ENCODE measurements at regions not wholly inside any gene's neighbourhood (a gene's known extent, or its start where the extent isn't known, plus 50 kb on each side); places are given as distances from the start of the nearest gene placed in this dataset.

DNA sequence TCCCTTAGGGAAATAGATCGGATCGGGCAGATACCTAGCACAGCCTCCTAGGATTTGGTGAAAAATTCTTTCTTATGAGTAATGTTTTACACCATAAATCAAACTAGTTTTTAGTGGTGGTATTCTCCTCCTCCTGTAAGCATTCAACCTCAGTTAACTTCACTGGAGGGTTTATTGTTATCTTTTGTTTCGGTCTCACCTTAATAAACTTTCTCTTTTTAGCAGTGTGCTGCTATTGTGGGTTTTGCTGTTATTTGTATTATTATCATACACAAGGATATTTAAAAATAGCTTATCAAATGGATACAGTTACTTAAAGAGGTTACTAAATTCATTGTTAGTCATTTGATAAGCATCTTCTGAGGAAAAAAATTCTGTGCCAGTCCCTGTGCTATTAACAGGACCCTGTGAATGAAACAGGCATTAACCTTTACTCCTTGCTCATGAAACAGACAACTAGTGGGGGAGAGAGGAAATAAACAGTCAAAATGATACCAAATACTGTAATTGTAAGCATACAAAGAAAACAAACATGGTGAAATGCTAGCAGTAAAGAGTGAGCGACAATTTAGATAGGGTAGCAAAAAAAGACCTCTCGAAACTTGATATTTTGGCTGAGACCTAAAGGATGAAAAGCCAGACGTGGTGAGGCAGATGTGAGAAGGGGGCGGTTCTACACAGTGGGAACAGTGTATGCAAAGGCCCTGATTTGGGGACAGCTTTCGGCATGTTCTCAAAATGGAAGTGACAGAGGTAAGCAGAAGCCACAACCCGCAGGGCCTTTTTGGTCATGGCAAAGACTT lies 178.7 kb upstream of the SOX5 start:
- no peak for ATAC-seq
- H3K36me3 Mint-ChIP-seq, result no peaks in the 10 kb centered on the region
- no peaks in the 10 kb centered on the region for H3K27me3 Mint-ChIP-seq
- H3K4me1 Mint-ChIP-seq (ENCODE audit: low read depth in 2 of 2), result no peaks in the 10 kb centered on the region
- no peak for DNase-seq (ENCODE audit: low spot score)
- H3K4me3 Mint-ChIP-seq, result no peak overlapping the region
- peaks cover 11% of the 10 kb centered on the region for H3K9me3 Mint-ChIP-seq
- no peak overlapping the region for H3K27ac Mint-ChIP-seq

DNA sequence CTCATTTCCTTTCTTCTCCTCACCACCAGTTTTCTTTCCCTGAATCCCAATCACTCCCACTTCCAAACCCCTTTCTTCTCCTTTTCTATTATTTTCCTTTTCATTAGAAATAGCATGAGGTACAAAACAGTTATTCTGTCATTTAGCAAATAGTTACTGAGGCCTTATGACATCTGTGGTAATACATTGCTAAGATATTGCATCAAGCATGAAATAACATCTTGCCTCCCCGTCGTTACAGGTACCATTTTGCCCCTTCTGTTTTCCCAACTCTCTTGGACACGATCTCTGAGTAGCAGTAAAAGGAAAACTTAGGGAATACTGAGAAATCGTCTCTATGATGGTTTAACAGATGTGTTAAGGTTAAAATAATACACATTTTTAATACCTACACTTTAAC lies 175.8 kb upstream of the SOX5 start:
- Mint-ChIP-seq H3K27ac (no peak overlapping the region), H3K4me1 (ENCODE audit: low read depth in 2 of 2) (no peaks in the 10 kb centered on the region), H3K27me3 (no peaks in the 10 kb centered on the region), H3K4me3 (no peak overlapping the region), H3K36me3 (no peaks in the 10 kb centered on the region), H3K9me3 (peaks cover 8% of the 10 kb centered on the region)
- ATAC-seq, result no peak
- DNase-seq (ENCODE audit: low spot score), result no peak

DNA sequence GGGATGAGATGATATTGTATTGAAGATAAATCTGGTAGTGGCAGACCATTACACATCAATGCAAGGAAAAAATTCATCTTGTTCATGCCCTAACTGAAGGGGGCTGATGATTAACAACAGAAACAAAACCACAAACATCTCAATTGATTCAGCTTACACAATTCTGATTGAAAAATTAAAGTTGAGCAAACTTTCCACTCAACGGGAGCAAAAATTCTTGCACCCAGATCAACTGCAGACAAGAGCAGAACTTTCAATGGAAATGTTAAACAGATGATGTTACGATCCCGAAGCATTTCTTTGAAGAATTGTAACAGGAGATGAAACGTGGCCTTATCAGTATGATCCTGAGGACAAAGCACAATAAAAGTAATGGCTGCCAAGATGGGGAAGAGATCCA lies 172.4 kb upstream of the SOX5 start:
- DNase-seq (ENCODE audit: low spot score) (no peak), ATAC-seq (no peak)
- Mint-ChIP-seq H3K9me3 (peaks cover 4% of the 10 kb centered on the region), H3K4me1 (ENCODE audit: low read depth in 2 of 2) (no peaks in the 10 kb centered on the region), H3K4me3 (no peak overlapping the region), H3K36me3 (no peaks in the 10 kb centered on the region), H3K27me3 (no peaks in the 10 kb centered on the region), H3K27ac (no peak overlapping the region)

DNA sequence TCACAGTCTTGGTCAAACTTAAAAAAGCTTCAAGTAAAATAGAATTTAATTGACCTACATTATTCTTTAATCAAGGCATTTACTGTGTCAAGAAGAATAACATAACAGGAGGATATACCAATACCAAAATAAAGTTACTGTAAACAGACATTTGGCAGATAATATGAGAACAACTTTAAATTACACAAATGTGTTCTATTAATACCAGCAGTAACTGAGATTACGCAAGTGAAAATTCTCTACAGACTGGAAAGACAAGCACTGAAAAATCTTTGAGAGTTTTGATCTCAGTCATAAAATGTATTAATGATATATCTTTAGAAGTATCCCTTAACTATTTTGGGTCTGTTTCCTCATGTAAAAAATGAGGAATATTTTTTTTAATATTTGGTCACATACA lies 169.2 kb upstream of the SOX5 start:
- Mint-ChIP-seq H3K9me3 (no peaks in the 10 kb centered on the region), H3K4me3 (no peak overlapping the region), H3K36me3 (no peaks in the 10 kb centered on the region), H3K27me3 (no peaks in the 10 kb centered on the region), H3K27ac (no peak overlapping the region), H3K4me1 (ENCODE audit: low read depth in 2 of 2) (no peaks in the 10 kb centered on the region)
- ATAC-seq, result no peak
- no peak for DNase-seq (ENCODE audit: low spot score)

DNA sequence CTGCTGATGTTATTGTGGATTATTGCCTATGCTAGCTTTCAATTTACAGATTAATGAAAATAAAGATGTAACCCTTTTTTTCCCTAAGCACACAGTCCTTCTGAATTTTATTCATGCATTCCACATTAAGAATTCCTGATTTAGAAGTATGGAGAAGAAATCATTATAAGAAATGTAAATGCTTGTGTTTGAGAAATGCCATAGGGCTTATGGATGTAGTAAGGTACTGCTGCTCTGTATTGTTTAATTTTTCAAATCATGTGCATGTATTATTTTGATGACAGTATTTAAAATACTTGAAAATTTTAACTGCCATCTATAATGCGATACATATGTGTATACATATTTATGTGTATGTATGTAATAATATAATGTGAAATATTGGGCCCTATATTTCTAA lies 167.1 kb upstream of the SOX5 start:
- no peak overlapping the region for H3K27ac Mint-ChIP-seq
- DNase-seq (ENCODE audit: low spot score) (no peak), ATAC-seq (no peak)
- H3K9me3 Mint-ChIP-seq, result no peaks in the 10 kb centered on the region
- no peaks in the 10 kb centered on the region for H3K27me3 Mint-ChIP-seq
- H3K4me1 Mint-ChIP-seq (ENCODE audit: low read depth in 2 of 2), result no peaks in the 10 kb centered on the region
- no peaks in the 10 kb centered on the region for H3K36me3 Mint-ChIP-seq
- H3K4me3 Mint-ChIP-seq, result no peak overlapping the region

DNA sequence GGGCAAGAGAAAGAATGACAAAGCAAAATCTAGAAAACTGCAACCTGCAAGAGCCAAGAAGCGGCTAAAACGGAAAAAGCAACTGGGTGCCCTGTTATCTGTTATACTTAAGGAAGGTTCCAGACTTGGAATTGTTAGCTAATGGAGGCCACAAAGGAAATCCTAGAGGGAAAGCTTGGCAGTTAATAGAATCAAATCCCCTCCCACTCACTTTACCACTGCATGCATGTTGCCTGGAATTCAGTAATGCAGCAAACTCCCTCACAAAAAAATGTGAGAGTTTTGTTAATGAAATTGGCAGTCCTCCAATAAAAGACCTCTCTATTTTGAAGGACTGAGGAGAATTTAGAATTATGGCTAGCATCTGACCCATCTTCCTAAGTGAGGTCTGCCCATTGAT lies 164.2 kb upstream of the SOX5 start:
- ATAC-seq (no peak), DNase-seq (ENCODE audit: low spot score) (no peak)
- Mint-ChIP-seq H3K4me3 (no peak overlapping the region), H3K9me3 (no peaks in the 10 kb centered on the region), H3K36me3 (no peaks in the 10 kb centered on the region), H3K27me3 (no peaks in the 10 kb centered on the region), H3K27ac (no peak overlapping the region), H3K4me1 (ENCODE audit: low read depth in 2 of 2) (no peaks in the 10 kb centered on the region)

DNA sequence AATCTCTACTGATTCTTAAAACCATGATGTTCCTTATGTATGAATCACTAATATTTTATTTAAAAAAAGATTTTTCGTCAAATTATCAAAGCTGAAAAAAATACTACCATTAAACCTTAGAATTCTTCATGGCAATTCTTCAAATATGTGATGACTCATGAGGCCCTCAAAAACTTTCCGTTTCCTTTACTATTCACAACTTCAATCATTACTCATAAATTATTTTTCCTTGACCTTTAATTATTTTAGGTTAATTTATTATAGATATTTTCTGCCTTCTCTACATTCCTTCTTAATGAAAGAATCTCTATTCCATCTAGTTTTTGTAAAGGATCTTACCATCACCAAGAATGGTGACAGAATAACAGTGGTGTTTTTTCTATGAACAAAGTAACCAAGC lies 162.1 kb upstream of the SOX5 start:
- Mint-ChIP-seq H3K4me3 (no peak overlapping the region), H3K4me1 (ENCODE audit: low read depth in 2 of 2) (no peaks in the 10 kb centered on the region), H3K36me3 (no peaks in the 10 kb centered on the region), H3K27ac (no peak overlapping the region), H3K27me3 (no peaks in the 10 kb centered on the region), H3K9me3 (no peaks in the 10 kb centered on the region)
- DNase-seq (ENCODE audit: low spot score), result no peak
- ATAC-seq, result no peak

DNA sequence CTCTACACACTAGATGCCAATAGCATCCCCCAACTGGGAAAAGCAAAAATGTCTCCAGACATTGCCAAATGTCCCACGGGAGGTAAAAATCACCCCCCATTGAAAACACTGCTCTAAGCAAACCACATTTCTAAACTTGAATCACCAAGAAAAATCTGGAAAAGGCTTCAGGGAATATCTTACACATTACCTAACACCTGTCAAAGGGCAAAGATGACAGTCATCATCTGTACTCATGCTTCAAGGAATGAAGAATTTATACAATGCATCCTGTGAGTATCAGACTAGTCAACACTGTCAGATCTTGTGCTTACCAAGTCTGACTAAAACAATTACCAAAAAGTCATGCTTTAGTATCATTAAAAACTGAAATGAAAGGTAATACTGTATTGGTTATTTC lies 161.6 kb upstream of the SOX5 start:
- Mint-ChIP-seq H3K4me1 (ENCODE audit: low read depth in 2 of 2) (no peaks in the 10 kb centered on the region), H3K27me3 (no peaks in the 10 kb centered on the region)

DNA sequence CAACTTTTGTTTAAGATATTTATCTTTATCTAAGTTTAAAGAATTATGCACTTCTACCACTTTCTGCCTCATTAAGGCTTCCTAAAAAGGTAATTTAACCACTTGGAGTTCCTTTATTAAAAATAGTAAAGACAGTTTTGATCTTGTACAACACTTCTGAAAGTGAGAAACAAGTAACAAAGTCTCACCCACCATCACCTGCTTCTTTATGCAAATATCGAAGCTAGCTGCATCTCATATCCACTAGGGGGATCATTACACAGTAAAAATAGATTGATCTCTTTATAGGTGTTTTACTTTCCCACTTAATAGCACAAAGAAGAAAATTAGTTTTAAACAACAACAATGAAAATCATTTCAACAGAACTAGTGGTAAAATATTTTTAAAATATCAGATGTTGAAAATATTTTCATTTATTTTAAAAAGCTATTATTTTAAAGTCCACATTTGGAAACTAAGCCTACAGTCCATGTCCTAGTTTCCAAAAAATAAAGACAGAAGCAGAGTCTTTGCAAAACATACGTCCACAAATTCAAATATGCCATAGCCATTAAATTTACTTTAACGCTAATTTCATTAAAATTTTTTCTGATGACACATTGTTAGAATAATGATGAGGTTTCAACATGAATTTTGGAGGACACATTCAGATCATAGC lies 160.0 kb upstream of the SOX5 start:
- Mint-ChIP-seq H3K4me3 (no peak overlapping the region), H3K9me3 (no peaks in the 10 kb centered on the region), H3K27me3 (no peaks in the 10 kb centered on the region), H3K36me3 (no peaks in the 10 kb centered on the region), H3K27ac (no peak overlapping the region), H3K4me1 (ENCODE audit: low read depth in 2 of 2) (no peaks in the 10 kb centered on the region)
- ATAC-seq (no peak), DNase-seq (ENCODE audit: low spot score) (no peak)

More for the DNA sequence above, 161.6 kb upstream of the SOX5 start:
- no peak for ATAC-seq
- Mint-ChIP-seq H3K9me3 (no peaks in the 10 kb centered on the region), H3K27ac (no peak overlapping the region), H3K4me3 (no peak overlapping the region), H3K36me3 (no peaks in the 10 kb centered on the region)
- no peak for DNase-seq (ENCODE audit: low spot score)

DNA sequence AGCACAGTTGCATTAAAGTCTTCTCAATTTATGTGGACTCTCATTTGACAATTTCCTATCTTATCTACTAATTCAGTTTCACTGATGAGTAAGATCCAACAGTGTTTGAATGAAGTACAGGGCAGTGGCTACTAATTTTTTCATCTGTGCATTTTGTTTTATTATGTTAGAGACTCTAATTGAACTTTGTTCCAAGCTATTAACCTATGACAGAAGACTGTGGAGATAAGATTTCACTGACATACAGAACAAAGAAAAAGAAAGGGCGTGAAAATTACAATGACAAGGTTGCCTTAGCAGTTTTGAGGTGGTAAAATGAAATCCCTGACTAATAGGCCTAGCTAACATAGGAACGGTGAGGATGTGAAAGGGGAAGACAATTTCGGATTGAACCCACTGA lies 153.2 kb upstream of the SOX5 start:
- H3K4me1 Mint-ChIP-seq (ENCODE audit: low read depth in 2 of 2), result no peaks in the 10 kb centered on the region
- peaks cover 2% of the 10 kb centered on the region for H3K9me3 Mint-ChIP-seq
- H3K4me3 Mint-ChIP-seq, result no peak overlapping the region
- no peaks in the 10 kb centered on the region for H3K36me3 Mint-ChIP-seq
- no peaks in the 10 kb centered on the region for H3K27me3 Mint-ChIP-seq
- H3K27ac Mint-ChIP-seq, result no peak overlapping the region
- ATAC-seq (no peak), DNase-seq (ENCODE audit: low spot score) (no peak)

DNA sequence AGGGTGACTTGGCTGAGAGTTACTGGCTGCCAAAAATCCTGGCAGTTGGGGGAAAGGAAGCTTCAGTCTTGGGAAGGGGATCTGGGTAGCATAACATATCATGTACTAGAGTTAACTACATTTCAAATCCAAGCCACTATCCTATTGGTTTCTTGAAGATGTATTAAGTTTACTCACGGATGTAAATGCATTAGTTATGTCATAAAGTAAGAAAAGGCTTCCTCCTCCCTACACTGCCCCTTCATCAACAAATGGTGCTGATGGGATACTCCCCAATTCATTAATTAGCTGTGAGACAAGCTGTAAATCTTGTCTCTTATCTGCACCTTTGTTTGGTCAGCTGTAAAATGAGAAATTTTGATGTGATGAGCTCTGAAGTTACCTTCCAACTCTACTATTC lies 150.1 kb upstream of the SOX5 start:
- DNase-seq (ENCODE audit: low spot score) (no peak), ATAC-seq (no peak)
- no peak overlapping the region for H3K4me3 Mint-ChIP-seq
- no peaks in the 10 kb centered on the region for H3K4me1 Mint-ChIP-seq (ENCODE audit: low read depth in 2 of 2)
- H3K36me3 Mint-ChIP-seq, result no peaks in the 10 kb centered on the region
- H3K27me3 Mint-ChIP-seq, result no peaks in the 10 kb centered on the region
- no peak overlapping the region for H3K27ac Mint-ChIP-seq
- H3K9me3 Mint-ChIP-seq, result peaks cover 8% of the 10 kb centered on the region

DNA sequence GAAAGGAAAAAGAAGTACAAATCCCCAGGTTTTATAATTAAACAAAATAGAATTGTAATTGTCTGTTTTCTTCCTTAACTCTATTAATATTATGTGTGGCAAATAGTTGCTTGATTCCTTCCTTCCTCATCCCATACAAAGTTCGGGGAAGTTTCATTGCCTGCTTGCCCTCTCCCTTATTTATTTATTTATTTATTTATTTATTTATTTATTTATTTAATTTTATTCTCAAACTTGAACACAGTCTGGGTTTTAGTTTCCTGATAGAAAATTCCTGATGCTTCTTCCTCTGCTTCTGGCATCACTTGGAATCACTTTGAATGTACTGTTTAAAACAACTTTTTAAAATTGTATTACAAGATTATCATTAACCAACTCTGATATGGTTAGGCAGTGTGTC lies 145.8 kb upstream of the SOX5 start:
- peaks cover 6% of the 10 kb centered on the region for H3K9me3 Mint-ChIP-seq
- DNase-seq (ENCODE audit: low spot score) (no peak), ATAC-seq (no peak)
- H3K4me3 Mint-ChIP-seq, result no peak overlapping the region
- H3K27me3 Mint-ChIP-seq, result no peaks in the 10 kb centered on the region
- no peak overlapping the region for H3K27ac Mint-ChIP-seq
- H3K4me1 Mint-ChIP-seq (ENCODE audit: low read depth in 2 of 2), result no peaks in the 10 kb centered on the region
- H3K36me3 Mint-ChIP-seq, result no peaks in the 10 kb centered on the region

DNA sequence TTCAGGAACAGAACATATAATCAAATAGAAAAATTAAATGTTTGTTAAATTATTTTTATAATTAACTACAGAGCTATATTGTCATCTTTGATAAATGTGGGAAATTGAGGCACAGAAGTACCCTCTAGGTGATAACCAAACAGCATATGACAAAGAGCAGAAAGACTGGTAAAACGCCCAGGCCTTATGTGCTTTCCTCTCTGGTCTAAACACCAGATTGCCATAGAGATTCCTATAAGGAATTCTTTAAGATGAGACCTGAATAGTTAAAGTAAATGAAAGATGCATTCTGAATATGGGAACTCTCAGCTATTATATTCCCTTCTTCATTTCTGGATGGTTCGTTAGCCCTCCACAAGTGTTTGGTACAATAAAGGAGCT lies 140.0 kb upstream of the SOX5 start:
- no peak overlapping the region for H3K4me3 Mint-ChIP-seq
- DNase-seq (ENCODE audit: low spot score), result no peak
- H3K36me3 Mint-ChIP-seq, result no peaks in the 10 kb centered on the region
- ATAC-seq, result no peak
- H3K27ac Mint-ChIP-seq, result no peak overlapping the region
- no peaks in the 10 kb centered on the region for H3K4me1 Mint-ChIP-seq (ENCODE audit: low read depth in 2 of 2)
- H3K9me3 Mint-ChIP-seq, result no peaks in the 10 kb centered on the region
- no peaks in the 10 kb centered on the region for H3K27me3 Mint-ChIP-seq

DNA sequence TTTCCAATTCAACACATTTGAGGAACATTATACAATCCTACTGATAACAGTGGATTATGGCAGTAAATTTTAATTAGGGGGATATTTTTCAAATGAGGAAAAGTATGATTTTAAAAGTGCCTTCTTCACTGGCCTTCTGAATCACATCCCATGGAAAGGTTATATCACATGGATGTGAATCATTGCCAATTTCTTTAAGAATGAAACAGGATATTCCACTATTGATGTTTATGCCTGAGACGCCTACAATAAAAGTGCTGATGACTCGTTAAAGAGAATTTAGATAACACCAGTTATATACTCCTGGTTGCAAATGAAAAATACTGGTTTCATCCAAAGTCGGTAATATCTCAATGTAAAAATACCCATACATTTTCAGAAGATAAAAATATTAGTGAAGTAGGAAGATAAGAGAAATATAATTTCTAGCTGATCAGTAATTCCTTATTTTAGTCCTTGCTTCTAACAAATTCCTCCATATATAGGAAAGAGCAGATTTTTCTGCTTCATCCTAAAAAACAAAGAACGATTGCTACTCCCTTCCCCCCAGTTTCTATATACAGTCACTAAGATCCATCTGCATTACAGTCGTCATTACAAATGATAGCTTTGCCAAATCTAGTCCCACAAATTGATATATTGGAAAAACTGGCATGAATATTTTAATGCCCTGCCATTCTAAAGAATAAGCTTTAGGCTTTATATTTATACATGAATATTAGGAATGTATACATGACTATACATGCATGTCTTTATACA lies 139.5 kb upstream of the SOX5 start:
- no peak overlapping the region for H3K27ac Mint-ChIP-seq
- DNase-seq (ENCODE audit: low spot score) (no peak), ATAC-seq (no peak)
- H3K4me3 Mint-ChIP-seq, result no peak overlapping the region
- no peaks in the 10 kb centered on the region for H3K27me3 Mint-ChIP-seq
- H3K4me1 Mint-ChIP-seq (ENCODE audit: low read depth in 2 of 2), result no peaks in the 10 kb centered on the region
- H3K36me3 Mint-ChIP-seq, result no peaks in the 10 kb centered on the region
- no peaks in the 10 kb centered on the region for H3K9me3 Mint-ChIP-seq

Data from natural killer cell treated with Interleukin-12 subunit alpha and Interleukin-12 subunit beta and Interleukin-15 and Interleukin-18, amount 100 ng/mL, for 72 hours (primary cell).